GM18861 (cell line): ENCODE measurements at regions not wholly inside any gene's neighbourhood (a gene's known extent, or its start where the extent isn't known, plus 50 kb on each side); places are given as distances from the start of the nearest gene placed in this dataset.
"Not testable (repeated sequence)": the region's sequence is repeated elsewhere in the genome, so short reads cannot be mapped to it uniquely, and the experiment has no call there.

Experiments used
- ATAC-seq: cut with Tn5 transposase; IDR thresholded peaks from one replicate; pipeline ENCODE4 v1.9.1; 2021; ENCODE audit not compliant: unreplicated experiment

GRCh38 chr4:189784651-189785050, 156.0 kb upstream of the FRG1 start:
- ATAC-seq, result no peak

- no peak for ATAC-seq
These were observed 155.4 kb upstream of the FRG1 start for GRCh38 chr4:189785257-189785656.

- no peak for ATAC-seq
These were observed 154.2 kb upstream of the FRG1 start for GRCh38 chr4:189786447-189786846.

- no peak for ATAC-seq
These were observed 153.2 kb upstream of the FRG1 start for GRCh38 chr4:189787216-189788031.

DNA sequence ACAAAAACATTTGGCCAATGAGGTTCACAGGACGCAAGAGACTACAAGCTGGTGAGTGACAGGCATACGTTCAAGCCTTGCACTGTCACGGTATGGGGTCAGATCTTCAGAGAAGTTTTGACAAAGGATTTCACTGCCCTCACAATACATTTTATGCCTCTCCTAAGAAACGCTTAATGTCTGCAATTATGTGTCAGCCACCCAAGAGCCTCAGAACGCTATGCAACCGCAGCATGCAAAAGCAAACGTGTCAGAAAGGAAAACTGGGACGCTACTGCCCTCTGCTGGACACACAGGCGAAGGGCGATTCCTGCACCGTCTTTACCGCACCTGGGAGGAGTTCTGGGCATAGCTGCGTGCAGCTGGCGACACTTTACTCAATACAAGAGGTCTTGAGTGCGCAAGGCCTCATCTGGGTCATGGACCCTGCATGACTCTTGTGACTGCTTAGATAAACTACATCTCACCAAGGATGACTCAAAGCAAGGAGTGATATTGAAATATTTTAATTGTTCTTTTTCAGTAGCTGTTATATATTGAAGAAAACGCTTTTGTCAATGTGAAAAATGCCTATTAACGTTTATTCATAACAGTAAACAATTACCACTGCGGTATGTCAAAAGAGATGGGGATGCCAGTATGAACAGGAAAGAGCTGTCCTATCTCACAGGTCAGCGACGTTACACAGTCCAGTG, 147.6 kb upstream of the FRG1 start:
- peak; percentile 91 for ATAC-seq

DNA sequence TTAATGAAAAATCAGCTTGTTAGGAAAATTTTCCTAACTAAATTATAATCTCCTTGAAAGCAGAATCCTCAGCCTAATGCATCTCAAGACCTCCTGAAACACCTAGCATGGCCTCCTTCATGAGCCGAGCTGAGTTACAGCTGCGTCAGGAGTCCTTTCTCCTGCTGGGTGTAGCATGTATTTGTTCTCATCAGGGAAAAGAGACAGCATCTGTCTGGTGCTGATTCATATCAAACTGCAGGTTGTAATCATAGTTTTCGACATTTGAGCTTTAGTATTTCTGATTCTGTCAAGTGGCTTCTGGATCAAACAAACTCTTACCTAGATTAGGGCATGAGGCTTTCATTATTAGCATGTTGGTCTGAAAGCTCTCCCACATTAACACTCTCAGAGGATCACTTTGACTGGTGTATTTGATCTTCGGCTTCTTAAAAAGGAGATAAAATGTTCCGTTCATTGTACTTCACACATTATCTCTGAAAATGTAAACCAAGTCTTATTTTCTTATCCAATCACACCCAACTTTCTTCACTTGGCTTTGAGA, 140.1 kb upstream of the FRG1 start:
- no peak for ATAC-seq

- ATAC-seq, result no peak
These were observed 137.8 kb upstream of the FRG1 start for GRCh38 chr4:189802884-189803283.

DNA sequence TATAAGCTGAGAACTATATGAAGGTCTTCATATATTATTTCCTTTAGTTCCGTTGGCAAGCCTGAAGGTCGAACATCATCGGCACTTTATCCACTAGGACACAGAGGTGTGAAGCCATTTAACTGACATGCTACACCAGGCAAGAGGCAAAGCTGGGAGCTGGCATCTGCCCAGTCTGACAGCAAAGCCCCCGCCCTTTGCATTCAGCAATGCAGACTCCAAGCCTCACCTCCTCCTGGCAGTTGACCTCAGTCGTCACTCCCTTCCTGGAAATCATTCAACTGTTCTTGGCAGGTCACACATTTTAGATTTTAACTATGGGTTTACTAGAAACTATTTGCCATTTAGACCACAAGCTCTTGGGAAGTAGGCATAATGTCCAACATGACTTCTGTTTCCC, 135.8 kb upstream of the FRG1 start:
- ATAC-seq, result no peak

GRCh38 chr4:189806506-189806905, 134.2 kb upstream of the FRG1 start:
- ATAC-seq, result no peak

GRCh38 chr4:189807031-189807430, 133.6 kb upstream of the FRG1 start:
- ATAC-seq, result no peak

DNA sequence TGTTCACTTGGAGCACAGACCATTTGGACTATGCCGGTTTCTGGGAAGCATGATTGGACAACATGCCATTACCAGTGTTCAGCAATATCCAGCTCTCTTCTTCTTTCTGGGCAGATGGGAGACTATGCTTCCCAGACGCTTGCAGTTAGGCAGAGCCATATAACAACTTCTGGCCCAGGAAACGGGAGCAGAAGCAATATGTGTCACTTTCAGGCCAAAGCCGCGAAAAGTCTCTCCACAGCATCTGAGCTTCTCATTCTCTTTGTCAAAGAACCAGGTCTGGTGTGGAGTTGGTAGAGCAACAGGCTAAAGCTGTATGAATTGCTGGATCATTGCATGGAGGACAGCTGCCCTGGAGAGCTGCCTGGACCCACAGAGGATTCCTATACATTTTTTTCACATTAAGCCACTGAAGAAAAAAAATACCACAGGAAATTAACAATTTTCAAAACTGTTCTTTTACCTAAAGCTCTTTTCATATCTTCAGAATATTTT, 131.4 kb upstream of the FRG1 start:
- ATAC-seq, result no peak

DNA sequence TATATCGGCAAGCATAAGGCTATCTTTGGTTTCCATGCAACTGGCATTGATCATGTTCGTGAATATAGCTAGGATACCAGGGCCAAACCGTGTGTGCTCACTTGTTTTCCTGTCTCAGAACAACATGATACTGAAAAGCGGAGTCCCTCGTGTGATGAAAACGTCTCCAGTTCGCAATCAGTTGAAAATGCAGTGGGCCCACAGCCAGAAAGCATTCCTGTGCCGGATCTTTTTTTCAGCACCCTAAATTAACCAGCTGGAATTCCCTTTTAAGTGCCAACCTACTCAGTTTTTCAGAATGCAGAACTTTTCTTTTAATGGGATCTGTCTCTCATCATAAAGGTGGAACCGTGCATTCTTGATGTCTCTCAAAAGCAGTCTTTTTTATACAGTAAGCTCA, 130.8 kb upstream of the FRG1 start:
- ATAC-seq, result no peak

GRCh38 chr4:189810318-189811181, 130.1 kb upstream of the FRG1 start:
- ATAC-seq, result not testable (repeated sequence)

DNA sequence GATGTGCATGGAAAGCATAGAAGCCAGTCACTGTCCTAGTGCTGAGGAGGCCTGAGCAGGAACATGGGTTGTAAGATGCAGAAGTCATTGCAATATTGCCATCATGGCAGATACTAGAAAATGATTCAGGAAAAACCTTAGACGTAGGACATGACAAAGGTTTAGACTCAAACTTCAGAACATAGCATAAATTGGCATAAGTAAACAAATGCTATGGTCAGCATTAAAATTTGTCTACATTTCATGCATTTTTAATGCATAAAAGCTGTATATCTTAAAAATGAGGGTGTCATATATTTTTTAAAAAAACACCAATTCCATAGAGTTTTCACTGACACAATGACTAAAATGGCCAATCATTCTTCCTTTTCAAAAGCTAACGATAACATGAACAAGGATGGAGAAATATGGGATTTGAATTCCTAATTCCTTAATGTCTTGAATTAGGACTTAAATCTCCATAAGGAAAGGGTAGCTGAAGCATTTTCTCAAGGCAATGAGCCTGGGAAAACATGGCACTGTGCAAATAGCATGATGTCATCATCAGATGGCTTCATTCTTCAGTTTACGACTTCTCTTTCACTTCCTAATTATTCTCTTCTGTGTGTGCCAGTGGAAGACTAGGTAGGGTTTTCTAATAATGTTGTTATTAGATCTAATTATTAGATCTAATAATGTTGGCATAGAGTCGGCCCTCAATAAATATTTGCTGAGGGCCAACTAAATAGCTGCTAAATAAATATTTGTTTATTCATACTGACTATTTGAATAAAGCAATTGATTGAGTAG, 125.1 kb upstream of the FRG1 start:
- ATAC-seq, result no peak

- no peak for ATAC-seq
These were observed 118.3 kb upstream of the FRG1 start for GRCh38 chr4:189822326-189822725.

DNA sequence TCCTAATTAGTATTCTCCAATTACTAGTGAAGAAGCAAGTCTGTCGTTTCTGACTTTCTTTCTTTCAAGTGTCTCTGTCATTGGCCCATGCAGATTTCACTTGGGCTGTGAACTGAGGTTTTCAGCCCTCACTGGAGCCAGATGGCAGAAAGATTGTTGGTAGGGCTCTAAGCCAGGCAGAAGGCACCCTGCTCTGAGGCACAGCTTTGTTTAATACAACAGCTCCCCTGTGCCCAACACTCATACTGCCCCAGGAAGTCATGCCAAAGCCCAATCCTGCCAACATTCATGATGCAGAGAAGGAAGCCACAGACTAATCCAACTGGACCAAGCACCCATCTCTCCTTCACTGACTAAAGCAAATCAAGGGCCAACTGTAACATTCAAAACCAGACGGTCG, 117.1 kb upstream of the FRG1 start:
- ATAC-seq, result no peak

DNA sequence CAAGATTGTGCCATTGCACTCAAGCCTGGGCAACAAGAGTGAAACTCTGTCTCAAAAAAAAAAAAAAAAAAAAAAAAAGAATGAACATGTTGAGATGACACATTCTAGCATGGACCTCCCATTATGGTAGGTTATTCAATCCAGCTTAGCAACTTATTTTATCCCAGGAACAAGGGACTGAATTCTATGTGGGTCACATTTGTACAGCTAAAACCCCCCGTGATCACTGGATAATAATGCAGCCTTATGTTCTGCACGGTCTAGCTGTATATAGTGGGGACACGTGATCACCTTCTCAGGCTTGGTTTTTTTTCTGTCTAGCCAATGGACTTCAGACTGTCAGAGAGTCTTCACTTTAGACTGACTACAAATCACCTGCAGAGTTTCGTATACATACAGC, 115.2 kb upstream of the FRG1 start:
- no peak for ATAC-seq

- ATAC-seq, result no peak
These were observed 114.0 kb upstream of the FRG1 start for GRCh38 chr4:189826657-189827056.

DNA sequence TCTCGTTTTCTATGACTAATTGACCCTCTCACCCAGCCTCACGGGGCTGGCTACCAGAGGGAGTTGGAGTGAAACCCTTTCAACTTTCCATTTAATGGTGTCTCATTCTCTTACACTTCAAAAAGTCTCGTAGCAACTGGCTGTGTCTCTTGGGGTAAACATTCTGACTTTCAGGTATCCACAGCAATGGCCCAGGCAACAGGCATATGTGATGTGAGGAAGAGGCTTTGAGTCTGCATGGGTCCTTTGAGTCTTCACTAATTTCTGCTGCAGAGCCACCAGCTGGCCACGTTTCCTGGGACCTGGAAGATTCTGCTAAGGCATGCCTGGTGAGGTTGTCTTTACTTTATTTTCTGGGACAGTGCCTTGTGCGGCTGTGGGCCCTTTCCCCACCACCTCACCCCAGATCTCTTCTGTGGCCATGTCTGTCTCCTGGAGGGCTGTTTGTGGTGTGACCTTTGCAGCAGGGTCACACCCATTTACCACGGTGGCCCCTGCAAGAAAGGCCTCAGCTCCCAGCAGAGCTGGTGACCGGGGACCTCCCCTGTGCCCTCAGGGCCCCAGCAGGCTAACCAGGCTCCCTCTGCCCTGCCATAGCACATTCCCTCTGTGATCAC, 112.5 kb upstream of the FRG1 start:
- ATAC-seq, result no peak

GRCh38 chr4:189832528-189832927, 108.1 kb upstream of the FRG1 start:
- ATAC-seq, result no peak
